Ascending aorta (tissue), 2 donors: ENCODE measurements at regions not wholly inside any gene's neighbourhood (a gene's known extent, or its start where the extent isn't known, plus 50 kb on each side); places are given as distances from the start of the nearest gene placed in this dataset.

ENCODE experiments used
- DNase-seq, 2 donors: peaks; one replicate each; pipeline ENCODE4 v3.0.0-alpha.2; 2019; ENCODE audit warnings: low spot score in 2 of 2
- H3K27ac ChIP-seq, 2 donors: fragments of 200-600 bp; sonication (generic); one replicate each; pipeline ENCODE4 v1.5.1; 2016 to 2017; ENCODE audit warnings: mild to moderate bottlenecking in 1 of 2
- H3K27me3 ChIP-seq: fragments of 200-600 bp; sonication (generic); one replicate; pipeline ENCODE4 v1.5.1; 2017
- H3K36me3 ChIP-seq, 2 donors: fragments of 200-600 bp; sonication (generic); one replicate each; pipeline ENCODE4 v1.5.1; 2016
- H3K4me1 ChIP-seq, 2 donors: fragments of 200-600 bp; sonication (generic); one replicate each; pipeline ENCODE4 v1.5.1; 2016 to 2017; ENCODE audit warnings: mild to moderate bottlenecking in 1 of 2
- H3K4me3 ChIP-seq, 2 donors: fragments of 200-600 bp; sonication (generic); one replicate each; pipeline ENCODE4 v1.5.1; 2016 to 2017; ENCODE audit warnings: mild to moderate bottlenecking in 1 of 2
- H3K9me3 ChIP-seq, 2 donors: fragments of 200-600 bp; sonication (generic); one replicate each; pipeline ENCODE4 v1.5.1; 2016
- intact Hi-C: fragments of 100-400 bp; cut with DNase I; formaldehyde crosslinking; loops from one replicate; pipeline ENCODE4 v1.15.1; 2023
- TF ChIP-seq, protein P1 (sequence below), 3 experiments: fragments of 200-600 bp in 2 of 3; fragments of 450-650 bp in 1 of 3; sonication (generic) in 2 of 3; IDR thresholded peaks; one replicate each; pipeline ENCODE4 v1.5.1; 2016 to 2019; ENCODE audit warnings: antibody characterized with exemption in 3 of 3, mild to moderate bottlenecking in 1 of 3, moderate library complexity in 1 of 3

DNA sequence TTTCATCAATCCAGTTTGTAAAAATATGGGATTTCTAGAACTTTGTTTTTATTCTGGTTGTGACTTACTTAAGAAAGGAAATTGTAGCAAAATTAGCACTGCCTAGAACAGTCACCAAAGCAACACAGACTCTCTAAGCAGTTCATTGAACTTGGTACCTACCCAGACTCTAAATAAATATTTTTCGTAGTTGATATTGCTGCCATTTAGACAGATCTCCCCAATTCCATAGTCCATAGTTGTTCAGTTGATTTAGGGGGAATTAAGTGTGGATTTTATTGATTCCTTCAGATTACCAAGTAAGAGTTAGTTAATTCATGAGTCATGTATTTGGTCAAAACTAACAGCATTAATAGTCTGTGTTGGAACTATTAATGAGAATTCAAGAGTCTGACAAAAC lies 822.5 kb downstream of the DHX35 start:
- Histone ChIP-seq H3K9me3 (no peaks in the 10 kb centered on the region), H3K27me3 (no peaks in the 10 kb centered on the region), H3K36me3 (no peaks in the 10 kb centered on the region), H3K27ac (peak overlapping the region; percentile 33 to 53), H3K4me1 (peaks cover 0 to 4% of the 10 kb centered on the region in 2 donors), H3K4me3 (no peak overlapping the region)
- no peak for DNase-seq
- TF ChIP-seq, protein P1, sequence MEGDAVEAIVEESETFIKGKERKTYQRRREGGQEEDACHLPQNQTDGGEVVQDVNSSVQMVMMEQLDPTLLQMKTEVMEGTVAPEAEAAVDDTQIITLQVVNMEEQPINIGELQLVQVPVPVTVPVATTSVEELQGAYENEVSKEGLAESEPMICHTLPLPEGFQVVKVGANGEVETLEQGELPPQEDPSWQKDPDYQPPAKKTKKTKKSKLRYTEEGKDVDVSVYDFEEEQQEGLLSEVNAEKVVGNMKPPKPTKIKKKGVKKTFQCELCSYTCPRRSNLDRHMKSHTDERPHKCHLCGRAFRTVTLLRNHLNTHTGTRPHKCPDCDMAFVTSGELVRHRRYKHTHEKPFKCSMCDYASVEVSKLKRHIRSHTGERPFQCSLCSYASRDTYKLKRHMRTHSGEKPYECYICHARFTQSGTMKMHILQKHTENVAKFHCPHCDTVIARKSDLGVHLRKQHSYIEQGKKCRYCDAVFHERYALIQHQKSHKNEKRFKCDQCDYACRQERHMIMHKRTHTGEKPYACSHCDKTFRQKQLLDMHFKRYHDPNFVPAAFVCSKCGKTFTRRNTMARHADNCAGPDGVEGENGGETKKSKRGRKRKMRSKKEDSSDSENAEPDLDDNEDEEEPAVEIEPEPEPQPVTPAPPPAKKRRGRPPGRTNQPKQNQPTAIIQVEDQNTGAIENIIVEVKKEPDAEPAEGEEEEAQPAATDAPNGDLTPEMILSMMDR (IDR thresholded peaks at IDR 0.05) = no peak
- intact Hi-C loops = no loop called here

DNA sequence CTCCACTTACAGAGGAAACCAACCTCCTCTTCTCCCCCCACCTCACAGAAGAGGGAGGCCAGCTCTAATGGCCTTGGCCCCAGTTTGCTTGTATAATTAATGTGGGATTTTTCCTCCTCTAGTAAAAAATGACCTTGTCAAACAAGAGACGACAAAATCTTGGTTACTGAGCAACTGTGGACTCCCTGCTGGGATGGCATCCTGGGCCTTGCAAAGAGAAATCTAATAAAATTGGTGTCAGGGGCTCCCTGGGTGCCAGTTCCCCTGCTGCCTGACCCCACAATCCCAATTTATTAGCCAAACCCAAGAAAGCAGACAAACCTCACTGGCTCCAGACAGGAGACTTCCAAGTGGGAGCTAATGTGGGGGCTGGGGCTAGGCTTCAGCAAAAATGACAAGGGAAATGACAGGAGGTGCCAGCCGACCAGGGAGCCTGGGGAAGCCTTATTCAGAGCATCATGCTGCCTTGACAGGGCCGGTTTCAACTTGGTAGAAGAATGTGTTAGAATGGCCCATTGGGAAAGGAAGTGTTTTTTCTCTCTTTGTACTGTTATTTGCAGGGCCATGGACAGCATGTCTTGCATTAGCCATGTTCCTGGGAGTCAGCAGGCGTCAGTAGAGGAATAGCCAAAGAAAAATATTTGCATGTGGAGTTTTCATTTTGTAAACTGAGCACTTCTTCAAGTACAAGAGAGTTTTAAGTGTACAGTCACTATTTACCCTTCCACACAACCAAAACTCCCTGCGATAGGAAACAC lies 816.9 kb downstream of the DHX35 start:
- no peaks in the 10 kb centered on the region for H3K36me3 ChIP-seq
- peaks cover 0 to 8% of the 10 kb centered on the region in 2 donors for H3K4me1 ChIP-seq
- H3K27me3 ChIP-seq = no peaks in the 10 kb centered on the region
- TF ChIP-seq, protein P1 (IDR thresholded peaks at IDR 0.05) = no peak
- no peak overlapping the region for H3K4me3 ChIP-seq
- H3K9me3 ChIP-seq = no peaks in the 10 kb centered on the region
- no peak for DNase-seq
- intact Hi-C loops = no loop called here
- H3K27ac ChIP-seq = no peak overlapping the region

DNA sequence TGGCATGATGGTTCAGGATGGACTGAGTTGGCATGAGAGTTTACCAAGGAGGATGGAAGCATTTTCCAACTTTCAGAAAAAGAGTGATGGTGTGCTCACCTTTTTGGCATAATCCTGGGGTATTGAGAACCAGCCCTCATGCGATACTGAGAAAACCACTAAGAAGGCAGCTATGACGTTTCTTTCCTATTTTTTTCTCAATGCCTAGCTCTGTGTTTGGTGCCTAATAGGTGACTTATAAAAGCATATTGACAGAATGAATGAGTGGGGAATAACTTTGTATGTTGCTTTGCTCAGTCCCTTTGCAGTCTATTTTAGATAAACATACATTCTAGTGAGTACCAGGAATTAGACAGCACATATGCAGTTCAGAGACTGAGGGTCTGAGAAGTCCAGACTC lies 816.3 kb downstream of the DHX35 start:
- no peak overlapping the region for H3K4me3 ChIP-seq
- no peak for DNase-seq
- intact Hi-C loops = no loop called here
- H3K27ac ChIP-seq = no peak overlapping the region
- TF ChIP-seq, protein P1 (IDR thresholded peaks at IDR 0.05) = no peak
- H3K36me3 ChIP-seq = no peaks in the 10 kb centered on the region
- peaks cover 0 to 8% of the 10 kb centered on the region in 2 donors for H3K4me1 ChIP-seq
- H3K9me3 ChIP-seq = no peaks in the 10 kb centered on the region
- no peaks in the 10 kb centered on the region for H3K27me3 ChIP-seq

DNA sequence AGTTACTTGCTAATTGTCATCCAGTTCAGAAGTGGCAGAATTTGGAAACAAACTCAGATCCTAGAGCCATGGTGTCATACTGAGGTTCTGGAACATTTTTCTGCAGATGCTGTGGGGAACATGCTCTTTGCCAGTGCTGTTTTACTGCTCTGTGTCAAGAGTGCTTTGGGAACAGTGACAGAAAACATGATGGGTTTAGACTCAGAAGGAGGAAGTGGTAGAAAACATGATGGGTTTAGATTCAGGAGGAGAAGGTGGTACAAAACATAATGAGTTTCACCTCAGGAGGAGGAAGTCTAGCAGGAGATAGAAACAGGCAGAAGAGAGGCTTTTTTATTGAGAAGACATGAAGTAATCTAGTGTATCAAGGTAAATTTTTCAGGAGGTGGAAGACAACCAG lies 815.5 kb downstream of the DHX35 start:
- TF ChIP-seq, protein P1 (IDR thresholded peaks at IDR 0.05) = no peak
- Histone ChIP-seq H3K27me3 (no peaks in the 10 kb centered on the region), H3K4me3 (no peak overlapping the region), H3K4me1 (peaks cover 0 to 8% of the 10 kb centered on the region in 2 donors), H3K36me3 (no peaks in the 10 kb centered on the region), H3K27ac (no peak overlapping the region), H3K9me3 (no peaks in the 10 kb centered on the region)
- no peak for DNase-seq
- intact Hi-C loops = no loop called here

DNA sequence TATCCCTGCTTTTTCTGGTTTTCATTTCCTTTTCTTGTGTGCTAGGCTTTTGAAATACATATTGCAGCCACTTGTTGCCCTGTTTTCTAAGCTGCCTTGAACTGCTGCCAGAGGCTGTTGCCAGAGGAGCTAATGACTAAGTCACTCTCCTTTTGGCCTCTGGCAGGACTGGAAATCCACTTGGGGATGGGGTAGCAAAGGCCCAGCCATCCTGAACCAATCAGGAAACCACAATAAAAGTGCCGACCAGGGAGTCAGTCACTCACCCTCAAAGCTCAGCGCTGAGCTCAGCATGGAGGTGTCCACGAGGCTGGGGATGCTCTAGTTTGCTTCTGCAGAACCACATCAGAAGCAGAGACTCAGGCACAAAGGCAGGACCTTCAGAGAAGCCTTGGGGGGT lies 813.0 kb downstream of the DHX35 start:
- Histone ChIP-seq H3K27ac (no peak overlapping the region), H3K36me3 (no peaks in the 10 kb centered on the region), H3K4me3 (no peak overlapping the region), H3K27me3 (no peaks in the 10 kb centered on the region), H3K9me3 (no peaks in the 10 kb centered on the region), H3K4me1 (peaks cover 0 to 8% of the 10 kb centered on the region in 2 donors)
- TF ChIP-seq, protein P1 (IDR thresholded peaks at IDR 0.05) = no peak
- intact Hi-C loops = no loop called here
- DNase-seq = peak in 1 of 2 donors; percentile 69
